Amniotic epithelial cell (primary cell): ENCODE measurements at regions not wholly inside any gene's neighbourhood (a gene's known extent, or its start where the extent isn't known, plus 50 kb on each side); places are given as distances from the start of the nearest gene placed in this dataset.
"Not testable (repeated sequence)": the region's sequence is repeated elsewhere in the genome, so short reads cannot be mapped to it uniquely, and the experiment has no call there.

Experiments
- DNase-seq: peaks from one replicate; pipeline ENCODE4 v3.0.0-alpha.2; 2010; ENCODE audit warnings: low read depth

DNA sequence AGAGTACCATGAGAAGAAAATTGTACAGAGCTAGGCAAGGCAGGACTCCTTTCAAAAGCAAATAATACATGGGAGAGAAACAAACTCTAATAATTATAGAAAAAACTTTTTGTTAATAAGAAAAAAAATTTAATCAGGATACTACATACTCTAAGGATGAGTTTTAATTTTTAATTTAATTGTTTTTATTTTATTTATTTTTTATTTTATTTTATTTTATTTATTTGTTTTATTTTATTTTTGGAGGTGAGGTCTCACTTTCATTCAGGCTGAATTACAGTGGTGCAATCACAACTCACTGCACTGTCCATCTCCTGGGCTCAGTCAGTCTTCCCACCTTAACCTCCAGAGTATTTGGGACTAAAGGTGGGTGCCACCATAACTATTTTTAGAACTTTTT lies 1347.2 kb downstream of the NLGN4Y start:
- no peak for DNase-seq

DNA sequence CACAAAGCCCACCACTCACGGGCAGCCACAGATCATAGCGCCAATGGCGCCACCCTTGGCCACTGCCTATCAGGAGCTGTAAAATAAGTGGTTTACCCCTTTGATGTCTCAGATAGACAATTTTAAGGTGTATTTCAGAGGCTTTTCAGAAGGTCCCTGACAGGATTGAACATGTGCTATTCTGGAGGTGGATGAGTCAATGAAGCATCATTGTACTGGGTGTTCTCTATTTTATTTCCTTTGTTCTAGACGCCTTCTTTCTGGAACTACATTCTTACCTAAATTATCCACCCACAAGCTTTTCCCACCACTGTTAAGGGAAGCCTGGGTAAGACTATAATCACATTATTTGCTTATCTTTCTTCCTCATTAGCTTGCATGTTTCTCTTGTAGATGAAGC lies 1351.6 kb downstream of the NLGN4Y start:
- not testable (repeated sequence) for DNase-seq

DNA sequence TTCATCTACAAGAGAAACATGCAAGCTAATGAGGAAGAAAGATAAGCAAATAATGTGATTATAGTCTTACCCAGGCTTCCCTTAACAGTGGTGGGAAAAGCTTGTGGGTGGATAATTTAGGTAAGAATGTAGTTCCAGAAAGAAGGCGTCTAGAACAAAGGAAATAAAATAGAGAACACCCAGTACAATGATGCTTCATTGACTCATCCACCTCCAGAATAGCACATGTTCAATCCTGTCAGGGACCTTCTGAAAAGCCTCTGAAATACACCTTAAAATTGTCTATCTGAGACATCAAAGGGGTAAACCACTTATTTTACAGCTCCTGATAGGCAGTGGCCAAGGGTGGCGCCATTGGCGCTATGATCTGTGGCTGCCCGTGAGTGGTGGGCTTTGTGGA lies 1379.2 kb downstream of the NLGN4Y start:
- DNase-seq: not testable (repeated sequence)

DNA sequence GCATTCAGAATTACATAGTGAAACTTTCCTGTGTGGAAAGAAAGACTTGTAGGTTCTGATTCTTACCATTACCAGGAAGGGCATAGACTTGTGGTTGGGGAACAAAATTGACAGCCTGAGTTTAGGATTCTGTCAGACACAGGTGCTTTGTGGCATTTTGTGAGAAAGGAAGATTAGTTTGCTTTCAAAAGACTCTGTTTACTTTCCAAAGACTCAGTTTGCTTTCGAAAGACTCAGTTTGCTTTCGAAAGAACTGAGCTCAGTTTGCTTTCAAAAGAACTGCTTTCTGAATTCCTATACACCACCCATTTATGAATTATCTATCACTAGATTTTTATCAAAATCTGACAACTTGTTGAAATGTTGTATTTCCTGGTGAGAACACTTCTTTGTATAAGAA lies 1381.2 kb downstream of the NLGN4Y start:
- DNase-seq: no peak

DNA sequence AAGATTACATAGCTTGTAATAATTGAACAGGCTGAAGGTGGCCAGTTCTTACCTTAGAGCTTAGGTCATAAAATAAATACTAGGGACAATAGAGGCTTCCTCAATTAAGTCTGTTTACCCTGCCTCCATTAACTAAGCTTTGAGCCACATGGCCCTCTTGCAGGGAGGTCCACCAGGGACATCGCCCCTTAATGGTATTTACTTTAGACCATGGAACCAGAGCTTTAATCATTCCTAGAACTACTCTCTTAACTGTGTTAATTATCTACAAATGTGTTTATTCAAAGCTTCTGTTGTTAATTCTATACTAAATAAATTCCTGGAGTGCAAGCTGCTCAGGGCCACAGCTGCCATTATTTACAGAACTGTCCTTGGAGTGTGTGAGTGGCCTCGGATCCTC lies 1402.2 kb downstream of the NLGN4Y start:
- no peak for DNase-seq

DNA sequence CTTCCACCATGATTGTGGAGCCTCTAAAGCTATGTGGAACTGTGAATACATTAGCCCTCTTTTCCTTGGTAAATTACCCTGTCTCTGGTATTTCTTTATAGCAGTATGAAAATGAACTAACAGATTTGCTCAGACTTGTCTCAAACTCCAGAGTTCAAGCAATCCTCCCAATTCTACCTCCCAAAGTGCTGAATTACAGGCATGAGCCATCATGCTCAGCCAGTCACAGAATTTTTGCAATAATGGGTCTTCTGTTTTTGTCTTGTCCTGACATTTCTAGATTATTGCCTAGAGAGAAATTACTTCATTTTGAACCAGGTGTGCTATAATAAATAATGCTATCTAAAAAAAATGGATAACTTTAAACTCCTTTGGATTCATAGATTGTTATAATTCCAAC lies 1414.5 kb downstream of the NLGN4Y start:
- no peak for DNase-seq

DNA sequence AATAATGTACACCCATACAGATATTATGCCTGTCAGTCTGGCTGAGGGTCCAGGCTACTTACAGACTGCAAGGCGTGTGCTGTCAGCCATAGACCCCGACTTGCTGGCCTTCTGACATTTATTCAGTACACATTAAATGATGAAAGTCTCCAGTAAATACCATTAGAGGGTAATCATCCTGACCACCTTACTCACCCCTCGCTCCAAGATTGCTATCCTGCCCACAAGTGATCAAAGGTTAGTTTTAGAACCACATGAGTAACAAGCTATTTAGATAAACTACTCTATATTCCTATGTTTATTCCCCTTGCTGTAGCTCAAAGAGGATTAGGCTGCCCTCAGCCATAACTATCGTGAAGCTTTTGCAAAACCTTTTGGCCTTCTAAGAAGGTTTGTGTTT lies 1426.7 kb downstream of the NLGN4Y start:
- DNase-seq: peak; percentile 0

DNA sequence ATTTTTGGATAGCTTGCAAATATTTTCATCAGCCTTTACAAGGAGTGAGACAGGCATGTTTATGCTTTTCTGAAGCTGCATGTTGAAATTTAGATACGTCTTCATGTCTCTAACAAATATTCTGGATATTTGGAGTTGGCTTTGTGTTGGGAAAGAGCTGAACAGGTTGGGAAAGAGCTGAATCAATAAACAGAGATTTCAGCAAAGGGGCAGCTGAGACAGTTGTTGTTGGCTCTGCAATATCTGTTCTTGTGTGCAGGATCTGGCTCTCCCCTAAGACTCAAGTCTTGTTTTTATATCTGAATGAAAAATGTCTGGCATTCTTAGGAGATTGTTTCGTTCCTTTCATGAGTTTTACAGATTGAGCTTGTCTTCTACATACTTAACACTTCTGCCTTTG lies 1444.5 kb downstream of the NLGN4Y start:
- no peak for DNase-seq

DNA sequence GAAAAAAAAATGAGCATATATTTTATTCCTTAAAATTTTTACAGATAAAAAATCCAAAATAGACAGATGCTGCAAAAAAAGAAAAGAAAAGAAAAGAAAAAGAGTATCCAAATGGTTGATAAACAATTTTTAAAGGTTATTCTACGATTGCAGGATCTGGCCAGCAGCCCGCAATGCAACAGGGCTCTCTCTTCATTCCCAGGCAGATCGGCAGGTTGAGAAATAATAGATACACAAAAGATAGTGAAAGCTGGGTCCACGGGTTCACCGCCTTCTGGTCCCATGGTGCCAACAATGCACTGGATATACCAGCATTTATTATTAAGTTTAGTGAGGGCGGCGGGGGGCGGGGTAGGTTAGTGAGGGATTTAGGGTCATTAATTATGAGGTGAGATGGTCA lies 1448.9 kb downstream of the NLGN4Y start:
- DNase-seq: no peak

DNA sequence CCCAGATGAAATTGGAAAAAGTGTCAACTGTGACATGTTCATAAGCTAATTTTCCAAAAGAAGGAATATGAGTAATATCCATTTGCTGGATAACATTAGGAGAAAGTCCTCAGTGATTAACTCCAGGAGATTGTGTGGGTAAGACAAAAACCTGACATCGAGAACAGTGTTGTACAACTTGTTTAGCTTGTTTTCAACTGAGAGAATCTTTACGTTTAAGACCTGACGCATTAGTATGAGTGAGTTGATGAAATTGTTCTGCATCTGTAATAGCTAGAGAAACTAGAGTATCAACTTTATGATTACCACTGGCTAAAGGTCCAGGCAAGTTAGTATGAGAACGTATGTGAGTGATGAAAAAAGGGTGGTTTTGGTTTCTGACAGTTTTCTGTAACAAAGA lies 1452.4 kb downstream of the NLGN4Y start:
- no peak for DNase-seq

DNA sequence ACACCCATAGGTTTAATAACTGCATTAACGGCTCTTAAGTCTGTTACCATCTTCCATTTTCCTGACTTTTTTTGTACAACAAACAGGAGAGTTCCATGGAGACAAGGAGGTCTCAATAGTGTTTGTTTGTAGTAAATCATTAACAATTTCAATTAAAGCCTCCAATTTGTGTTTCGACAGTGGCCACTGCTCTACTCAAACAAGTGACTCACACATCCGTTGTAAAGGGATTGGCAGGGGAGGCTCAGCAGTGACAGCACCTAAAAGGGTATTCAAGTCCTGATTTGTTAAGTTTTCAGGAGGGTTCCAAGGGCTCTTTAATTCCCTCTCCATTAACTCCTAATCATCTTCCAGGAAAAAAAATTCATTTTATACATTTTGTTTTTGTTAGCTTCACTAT lies 1454.2 kb downstream of the NLGN4Y start:
- no peak for DNase-seq

DNA sequence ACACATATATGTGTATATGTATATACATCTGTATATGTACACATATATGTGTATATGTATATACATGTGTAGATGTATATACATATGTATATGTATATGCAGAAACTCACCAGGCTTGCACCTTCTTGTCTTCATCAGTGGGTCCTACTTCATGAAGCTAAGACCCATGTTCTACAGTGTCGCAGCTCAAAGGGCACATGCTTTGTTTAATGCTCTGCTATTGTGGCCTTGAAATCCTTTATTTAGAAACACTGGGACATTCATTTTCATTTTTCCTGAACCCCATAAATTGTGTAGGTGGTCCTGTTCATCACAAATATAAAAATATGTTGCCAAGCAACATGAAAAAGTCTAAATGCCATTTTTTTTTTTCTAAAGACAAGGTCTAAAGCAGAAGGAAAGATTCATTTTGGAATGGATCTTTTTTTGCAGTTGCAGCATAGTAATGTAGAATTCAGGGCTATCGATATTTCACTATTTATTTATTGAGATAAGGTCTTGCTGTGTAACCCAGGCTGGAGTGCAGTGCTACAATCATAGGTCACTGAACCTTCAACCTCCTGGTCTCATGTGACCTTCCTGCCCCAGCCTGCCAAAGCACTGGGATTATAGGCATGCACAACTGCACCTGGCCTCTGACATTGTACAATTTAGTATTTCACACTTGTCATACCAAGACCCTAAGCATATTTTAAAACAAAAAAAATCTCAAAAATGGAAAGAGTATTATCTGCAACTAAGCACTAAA lies 1460.5 kb downstream of the NLGN4Y start:
- no peak for DNase-seq

DNA sequence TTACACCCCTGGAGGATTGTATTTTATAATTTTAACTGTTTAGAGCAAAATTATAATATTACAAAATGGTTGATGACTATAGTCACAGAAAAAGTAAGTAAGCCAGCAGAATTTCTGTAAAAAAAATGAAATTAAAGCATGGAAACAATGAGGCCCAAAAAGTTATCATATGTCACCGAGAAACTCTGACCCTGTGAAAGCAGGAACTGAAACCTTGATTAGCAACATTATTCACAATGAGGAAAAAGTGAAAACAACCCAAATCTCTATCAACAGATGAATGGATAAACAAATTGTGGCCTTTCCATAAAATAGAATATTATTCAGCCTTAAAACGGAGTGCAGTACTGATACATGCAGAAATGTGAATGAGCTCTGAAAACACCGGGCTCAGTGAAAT lies 1471.7 kb downstream of the NLGN4Y start:
- no peak for DNase-seq

DNA sequence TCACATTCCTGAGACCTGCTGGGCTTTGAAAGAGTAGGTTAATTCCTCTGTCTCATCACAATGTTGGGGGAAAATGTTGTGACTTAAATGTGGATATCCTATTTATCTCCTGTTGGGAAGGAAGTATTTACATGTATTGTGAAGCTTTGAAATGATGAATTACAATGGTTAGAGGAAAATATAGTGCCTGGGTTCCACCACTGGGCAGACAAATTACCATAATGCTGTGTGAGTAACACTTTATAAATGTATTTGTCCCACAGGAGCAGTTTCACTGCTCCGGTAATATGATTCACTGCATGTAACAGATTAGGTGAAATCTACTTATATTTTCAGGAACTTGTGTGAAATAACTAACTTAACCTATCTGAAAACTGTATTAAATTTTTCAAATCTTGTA lies 1476.4 kb downstream of the NLGN4Y start:
- no peak for DNase-seq

DNA sequence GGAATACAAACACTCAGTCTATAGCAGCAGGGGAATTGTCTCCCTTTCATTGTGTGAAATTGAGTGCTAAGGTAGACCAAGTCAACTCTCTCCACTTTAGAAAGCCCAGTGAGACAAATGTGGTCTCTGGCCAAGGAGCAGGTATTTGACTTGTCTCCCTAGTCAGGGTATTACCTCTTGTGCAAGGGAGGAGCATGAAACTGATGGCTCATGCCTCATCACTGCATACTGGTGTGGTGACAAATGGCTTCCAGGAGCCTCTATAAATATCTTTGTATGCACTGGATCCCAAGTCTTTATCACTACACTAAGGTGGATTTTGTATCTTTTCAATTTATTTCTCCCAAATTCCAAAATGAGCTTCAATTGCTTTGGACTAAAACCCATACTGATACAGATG lies 1477.6 kb downstream of the NLGN4Y start:
- no peak for DNase-seq

DNA sequence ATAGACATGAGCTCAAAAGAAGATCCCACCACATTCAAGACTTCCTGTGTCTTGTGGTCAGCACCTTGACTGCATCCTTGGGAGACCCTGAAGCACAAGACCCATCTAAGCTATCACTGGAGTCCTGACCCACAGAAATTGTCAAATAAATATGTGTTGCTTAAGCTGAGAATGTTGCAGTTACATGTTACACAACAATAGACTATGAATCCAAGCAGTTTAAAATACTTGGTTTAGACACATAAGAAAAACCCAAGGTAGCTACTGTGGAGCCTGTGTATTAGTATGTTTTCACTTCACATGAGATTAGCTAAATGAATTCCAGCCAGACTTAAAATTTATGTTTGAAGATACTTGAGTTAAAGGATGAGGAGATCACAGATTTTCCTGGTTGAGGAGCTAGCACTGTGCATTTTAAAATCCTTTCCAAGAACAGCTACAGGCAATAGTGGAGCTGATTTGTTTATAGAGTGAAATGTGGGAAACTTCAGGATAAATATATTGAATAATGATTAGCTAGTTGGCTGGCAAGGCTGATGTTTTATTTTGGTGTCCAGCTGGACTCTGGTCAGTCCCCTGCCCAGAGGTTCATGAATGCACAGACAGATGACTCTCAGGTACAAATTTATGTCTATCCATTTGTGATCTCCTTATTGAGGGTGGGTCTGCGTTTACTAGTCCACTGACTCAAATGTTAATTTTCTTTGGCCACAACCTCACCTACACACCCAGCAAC lies 1527.7 kb downstream of the NLGN4Y start:
- no peak for DNase-seq

DNA sequence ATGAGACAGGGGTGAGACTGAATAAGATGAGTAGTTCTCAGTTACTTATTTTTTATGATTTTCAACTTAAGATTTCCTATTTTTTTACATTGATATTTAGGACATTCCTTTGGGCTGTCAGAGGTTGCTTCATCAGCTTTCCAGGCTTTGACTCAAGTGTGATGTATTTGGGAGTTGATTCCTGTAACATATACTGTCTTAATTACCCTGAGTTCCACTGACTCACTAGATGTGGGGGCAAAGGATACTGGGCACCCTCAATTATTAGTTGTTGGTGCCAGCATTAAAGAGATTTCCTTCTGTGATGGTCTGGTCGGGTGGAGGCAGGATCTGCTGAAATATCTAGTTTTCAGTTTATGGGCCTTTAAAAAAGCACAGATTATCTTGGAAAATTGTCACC lies 1535.8 kb downstream of the NLGN4Y start:
- no peak for DNase-seq

DNA sequence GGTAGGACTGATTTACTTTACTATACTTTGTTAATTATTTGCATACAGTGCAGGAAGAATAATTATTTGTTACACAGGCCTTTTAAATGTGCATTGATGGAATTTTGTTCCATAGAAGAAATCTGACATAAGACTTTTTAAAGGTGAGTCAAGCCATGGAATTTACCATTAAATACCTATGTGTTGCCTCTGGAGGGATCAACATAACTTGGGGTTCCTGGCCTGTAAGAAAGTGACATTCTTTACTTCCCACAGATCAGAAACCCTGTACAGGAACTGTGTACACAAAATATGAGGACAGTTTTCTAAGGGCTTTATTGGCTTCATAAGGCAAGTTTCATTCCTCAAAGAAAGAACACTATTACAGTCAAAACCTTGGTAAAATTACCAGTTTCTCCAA lies 1536.4 kb downstream of the NLGN4Y start:
- no peak for DNase-seq

DNA sequence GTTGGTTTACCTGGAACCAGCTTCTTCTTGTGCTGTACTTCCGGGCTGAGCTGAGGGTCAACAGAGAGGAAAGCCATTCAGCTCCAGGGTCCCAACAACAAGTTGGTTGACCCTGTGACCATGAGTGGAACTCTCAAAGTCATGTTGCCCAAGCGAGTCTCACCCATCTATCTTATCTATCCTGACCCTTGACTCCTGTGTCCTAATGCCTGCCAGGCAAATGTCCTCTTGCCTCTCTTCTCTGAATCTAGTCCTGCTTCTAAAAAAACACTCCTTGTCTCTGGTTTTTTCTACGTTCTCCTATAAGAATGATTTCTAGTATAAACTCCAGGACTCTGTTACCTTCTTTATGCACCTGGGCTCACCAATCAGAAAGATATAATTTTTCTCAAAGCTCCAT lies 1547.6 kb downstream of the NLGN4Y start:
- no peak for DNase-seq

DNA sequence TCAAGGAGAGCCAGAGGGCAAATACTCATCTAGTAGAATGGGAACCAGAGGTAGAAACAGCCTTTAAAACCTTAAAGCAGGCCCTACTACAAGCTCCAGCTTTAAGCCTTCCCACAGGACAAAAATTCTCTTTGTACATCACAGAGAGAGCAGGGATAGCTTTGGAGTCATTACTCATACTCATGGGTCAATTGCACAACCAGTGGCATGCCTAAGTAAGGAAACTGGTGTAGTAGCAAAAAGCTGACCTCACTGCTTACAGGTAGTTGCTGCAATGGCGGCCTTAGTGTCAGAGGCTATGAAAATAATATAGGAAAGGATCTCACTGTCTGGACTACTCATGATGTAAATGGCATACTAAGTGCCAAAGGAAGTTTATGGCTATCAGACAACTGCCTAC lies 1551.4 kb downstream of the NLGN4Y start:
- peak; percentile 1 for DNase-seq

DNA sequence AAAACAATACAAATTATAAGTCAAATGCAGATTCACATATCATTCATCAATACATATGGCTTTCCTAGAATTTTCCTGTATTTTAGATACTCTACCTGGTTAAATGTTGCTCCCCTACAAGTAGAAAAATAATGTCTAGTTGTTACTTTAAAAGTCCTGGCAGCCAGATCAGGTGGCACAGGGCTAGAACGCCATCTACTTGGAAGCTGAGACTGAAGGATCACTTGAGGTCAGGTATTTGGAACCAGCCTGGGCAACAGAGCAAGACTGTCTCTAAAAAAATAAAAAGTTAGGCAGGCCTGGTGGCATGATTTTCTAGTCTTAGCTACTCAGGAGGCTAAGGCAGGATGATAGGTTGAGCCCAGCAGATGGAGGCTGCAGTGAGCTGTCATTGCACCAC lies 1573.0 kb downstream of the NLGN4Y start:
- DNase-seq: no peak

DNA sequence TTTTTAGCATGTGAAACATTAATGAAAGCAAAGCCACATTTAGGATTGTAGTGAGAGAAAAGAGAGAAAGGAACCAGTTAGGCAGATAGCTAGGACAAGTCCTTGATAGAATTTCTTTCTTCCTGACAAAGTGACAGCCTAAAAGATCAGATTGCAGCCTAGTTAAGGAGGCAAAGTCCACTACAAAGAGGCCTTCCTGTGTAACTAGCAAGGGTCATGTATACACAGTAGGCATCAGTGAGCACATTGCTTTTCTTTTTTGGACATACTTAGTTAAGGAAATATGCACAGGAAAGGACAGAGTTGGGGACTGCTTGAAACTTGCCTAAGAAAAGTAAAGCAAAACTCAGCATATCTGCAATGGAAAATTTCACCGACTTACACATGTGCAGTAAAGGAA lies 1577.5 kb downstream of the NLGN4Y start:
- DNase-seq: no peak

DNA sequence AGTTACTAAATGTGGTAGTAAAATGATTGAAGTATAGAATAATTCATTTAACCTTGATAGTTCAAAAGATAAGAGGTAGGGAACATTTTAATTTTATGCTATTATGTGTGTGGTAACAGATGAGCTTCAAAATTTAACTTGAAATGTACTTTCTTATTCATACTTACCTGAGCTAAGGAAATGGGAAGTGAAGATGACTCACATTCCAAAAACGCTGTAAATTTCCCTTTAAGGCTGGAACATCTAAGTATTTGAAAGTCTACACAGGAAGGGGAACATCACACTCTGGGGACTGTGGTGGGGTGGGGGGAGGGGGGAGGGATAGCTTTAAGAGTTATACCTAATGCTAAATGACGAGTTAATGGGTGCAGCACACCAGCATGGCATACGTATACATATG lies 1582.3 kb downstream of the NLGN4Y start:
- no peak for DNase-seq

DNA sequence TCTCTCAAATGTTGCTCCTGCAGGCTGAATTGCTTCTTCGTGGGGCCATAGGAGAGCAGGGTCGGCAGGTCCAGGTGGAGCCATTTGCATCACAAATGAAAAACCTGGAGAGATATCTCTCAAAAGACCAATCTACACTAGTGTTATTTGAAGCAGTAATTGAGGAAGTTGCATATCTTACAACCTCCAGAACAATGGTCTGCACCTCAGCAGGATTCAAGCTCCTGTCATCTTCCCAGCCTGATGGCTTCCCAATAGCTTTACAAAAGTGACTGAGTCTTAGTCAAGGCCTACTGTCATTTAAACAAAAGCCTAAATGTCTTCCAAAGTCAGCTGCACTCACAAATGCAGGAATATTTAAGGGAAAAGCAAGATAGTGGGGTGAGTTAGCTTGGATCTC lies 1584.5 kb downstream of the NLGN4Y start:
- DNase-seq: no peak
